HFF-Myc (cell line): ENCODE measurements at regions not wholly inside any gene's neighbourhood (a gene's known extent, or its start where the extent isn't known, plus 50 kb on each side); places are given as distances from the start of the nearest gene placed in this dataset.

Experiments
- DNase-seq: peaks from one replicate; pipeline ENCODE4 v3.0.0-alpha.2; 2011; ENCODE audit warnings: low read depth; ENCODE audit errors: extremely low read depth
- H3K4me3 ChIP-seq: replicated peaks from 2 replicates; pipeline ENCODE4 v1.5.1; 2011; ENCODE audit warnings: low read depth, mild to moderate bottlenecking, control low read depth, low read length
- TF ChIP-seq, protein P1 (sequence below): IDR thresholded peaks from 2 replicates; pipeline ENCODE4 v1.5.1; 2012; ENCODE audit warnings: mild to moderate bottlenecking, low read depth, low read length, control low read depth; ENCODE audit errors: missing control alignments

DNA sequence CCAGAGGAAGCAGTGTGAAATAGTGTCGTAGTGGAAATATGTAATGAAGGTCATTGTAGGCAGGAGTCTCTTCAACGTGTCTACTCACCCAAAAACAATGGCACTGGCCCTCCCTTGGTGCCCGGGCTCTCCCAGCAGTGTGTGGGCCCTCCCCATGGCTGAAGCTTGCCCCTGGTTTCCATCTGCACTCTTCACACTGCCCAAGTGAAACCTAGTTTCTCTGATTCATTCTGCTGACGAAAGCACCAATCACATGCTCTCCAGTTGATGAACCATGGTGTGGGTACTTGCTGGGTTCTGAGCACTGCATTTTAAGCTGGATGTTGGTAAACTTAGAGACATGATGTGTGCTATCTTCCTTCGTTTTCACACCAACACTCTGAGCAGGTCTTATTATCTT, 61.0 kb upstream of the AGBL1 start:
- TF ChIP-seq, protein P1, sequence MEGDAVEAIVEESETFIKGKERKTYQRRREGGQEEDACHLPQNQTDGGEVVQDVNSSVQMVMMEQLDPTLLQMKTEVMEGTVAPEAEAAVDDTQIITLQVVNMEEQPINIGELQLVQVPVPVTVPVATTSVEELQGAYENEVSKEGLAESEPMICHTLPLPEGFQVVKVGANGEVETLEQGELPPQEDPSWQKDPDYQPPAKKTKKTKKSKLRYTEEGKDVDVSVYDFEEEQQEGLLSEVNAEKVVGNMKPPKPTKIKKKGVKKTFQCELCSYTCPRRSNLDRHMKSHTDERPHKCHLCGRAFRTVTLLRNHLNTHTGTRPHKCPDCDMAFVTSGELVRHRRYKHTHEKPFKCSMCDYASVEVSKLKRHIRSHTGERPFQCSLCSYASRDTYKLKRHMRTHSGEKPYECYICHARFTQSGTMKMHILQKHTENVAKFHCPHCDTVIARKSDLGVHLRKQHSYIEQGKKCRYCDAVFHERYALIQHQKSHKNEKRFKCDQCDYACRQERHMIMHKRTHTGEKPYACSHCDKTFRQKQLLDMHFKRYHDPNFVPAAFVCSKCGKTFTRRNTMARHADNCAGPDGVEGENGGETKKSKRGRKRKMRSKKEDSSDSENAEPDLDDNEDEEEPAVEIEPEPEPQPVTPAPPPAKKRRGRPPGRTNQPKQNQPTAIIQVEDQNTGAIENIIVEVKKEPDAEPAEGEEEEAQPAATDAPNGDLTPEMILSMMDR, result no peak
- no peak overlapping the region for H3K4me3 ChIP-seq
- no peak for DNase-seq

DNA sequence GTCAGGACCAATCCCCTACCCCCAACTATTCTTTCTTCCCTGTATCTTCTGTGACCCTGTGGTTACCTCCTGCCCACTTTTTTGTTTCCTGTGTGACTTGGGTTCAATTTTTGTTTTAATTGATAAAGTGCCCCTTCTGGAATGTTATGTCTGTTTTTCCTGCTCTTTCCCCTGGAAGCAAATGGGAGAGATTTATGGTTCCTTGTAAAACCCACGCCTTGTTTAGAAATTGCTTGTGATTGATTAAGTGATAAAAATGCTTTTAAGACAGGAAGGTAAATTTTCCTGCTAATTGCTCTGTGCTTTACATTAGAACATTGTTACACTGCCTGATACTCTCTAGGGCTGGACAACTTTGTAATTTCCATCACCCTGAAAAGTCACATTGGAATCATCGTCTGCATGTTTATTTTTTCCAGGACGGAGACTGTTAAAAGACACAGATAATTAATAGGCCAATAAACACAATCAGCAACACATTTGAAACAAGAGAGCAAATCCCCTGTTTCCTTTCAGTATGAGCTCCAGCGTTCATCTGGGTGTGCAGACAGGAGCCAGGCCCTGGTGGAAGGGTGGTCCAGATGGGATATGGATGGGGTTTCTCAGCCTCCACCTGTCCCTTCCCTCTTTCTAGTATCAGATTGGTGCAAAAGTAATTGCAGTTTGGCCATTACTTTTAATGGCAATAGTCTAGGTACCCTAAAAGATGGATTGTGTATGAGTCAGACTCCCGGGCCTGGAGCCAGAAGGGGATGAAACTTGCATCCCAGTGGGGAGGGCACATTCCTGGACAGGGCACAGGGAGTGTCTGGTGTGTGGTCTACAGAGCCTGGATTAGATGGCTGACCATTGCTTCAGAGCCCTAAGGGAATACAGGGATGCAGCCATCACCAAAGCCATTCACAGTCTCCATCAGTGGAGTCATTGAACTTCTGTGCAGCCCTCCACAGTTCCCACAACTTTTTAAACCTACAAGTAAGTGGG, 58.1 kb upstream of the AGBL1 start:
- DNase-seq, result no peak
- no peak overlapping the region for H3K4me3 ChIP-seq
- TF ChIP-seq, protein P1, result no peak

DNA sequence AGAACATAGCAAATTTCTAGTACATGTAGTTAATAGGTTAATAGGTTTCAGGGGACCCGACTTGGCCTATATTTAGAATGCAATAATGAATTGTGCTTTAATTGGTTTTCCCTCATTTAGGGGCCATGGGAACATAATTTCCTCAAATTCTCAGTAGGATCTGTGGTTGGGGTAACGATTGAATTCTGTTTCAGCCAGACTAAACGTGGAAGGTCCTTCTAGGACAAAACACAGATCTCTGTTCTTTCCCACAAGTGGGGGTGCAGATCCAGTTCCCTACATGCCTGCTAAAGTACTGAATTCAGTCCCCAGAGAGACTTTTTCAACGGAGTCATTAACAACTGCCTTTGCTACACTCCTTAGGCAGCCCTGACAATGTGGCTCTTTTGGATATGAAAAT, 50.7 kb upstream of the AGBL1 start:
- H3K4me3 ChIP-seq, result no peak overlapping the region
- TF ChIP-seq, protein P1, result no peak
- DNase-seq, result no peak
